RKO (cell line): ENCODE measurements at regions not wholly inside any gene's neighbourhood (a gene's known extent, or its start where the extent isn't known, plus 50 kb on each side); places are given as distances from the start of the nearest gene placed in this dataset.

Experiments used
- DNase-seq: peaks from one replicate; pipeline ENCODE4 v3.0.0-alpha.2; 2016; ENCODE audit warnings: low spot score

GRCh38 chr9:104448036-104448435 is 56.0 kb upstream of the OR13F1 start:
- DNase-seq, result no peak
